NAMALWA (cell line): ENCODE measurements at regions not wholly inside any gene's neighbourhood (a gene's known extent, or its start where the extent isn't known, plus 50 kb on each side); places are given as distances from the start of the nearest gene placed in this dataset.
A peak's percentile ranks its signal among the peaks of the same experiment; 100 is the strongest.

Experiments
- DNase-seq: peaks from one replicate; pipeline ENCODE4 v3.0.0-alpha.2; 2015; ENCODE audit warnings: low spot score

DNA sequence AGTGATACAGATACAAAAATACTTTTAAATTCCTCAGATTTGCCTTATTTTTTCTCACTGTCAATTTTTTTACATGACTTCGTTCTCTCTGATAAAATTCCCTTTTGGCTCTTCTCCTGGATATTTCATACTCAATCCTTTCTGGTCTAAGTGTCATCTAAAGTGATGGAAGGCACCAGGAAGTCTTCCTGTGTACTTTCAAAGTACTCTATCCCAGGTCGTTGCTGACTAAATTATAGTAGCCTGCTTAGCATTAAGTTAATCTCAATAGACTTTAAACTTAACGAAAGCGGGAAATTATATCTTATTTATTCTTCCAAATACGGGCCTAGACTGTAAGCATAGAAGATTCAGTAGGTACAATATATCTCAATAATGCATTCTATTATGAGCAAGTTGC is 67.8 kb downstream of the CASP12 start:
- no peak for DNase-seq

DNA sequence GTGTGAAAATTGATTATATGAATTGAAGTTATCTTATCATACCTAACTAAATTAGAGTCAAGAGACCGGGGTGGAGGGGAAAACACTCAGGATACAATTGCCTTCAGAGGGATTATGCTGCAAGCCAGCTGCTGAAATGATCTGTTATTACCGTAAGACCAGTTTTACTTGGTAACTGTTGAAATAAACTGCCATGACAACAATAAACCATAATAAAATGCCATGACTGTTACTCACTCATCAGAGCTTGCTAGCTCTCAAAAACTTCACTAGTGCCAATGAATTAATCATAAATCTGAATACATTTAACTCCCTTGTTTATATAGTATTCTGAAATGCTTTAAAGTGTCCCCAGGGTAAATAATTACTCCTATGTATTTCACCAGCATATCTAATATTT is 68.2 kb downstream of the CASP12 start:
- DNase-seq, result no peak

DNA sequence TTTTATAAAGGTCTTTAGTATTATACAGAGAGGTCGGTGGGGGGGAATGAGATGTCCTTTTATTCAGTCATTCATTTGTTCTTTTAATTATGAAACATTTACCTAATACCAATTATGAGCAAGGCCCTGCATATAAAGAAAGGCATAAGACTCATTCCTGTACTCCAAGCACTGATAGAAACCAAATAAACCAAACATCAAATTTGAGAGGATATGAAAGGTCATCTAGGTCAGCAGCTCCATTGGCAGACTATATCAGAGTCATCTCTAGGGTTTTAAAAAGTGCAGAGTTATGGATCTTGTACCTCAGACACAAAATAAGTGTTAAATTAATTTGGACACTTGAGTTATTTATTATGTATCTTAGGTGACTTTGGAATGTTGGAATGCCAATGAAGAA is 71.5 kb downstream of the CASP12 start:
- no peak for DNase-seq

DNA sequence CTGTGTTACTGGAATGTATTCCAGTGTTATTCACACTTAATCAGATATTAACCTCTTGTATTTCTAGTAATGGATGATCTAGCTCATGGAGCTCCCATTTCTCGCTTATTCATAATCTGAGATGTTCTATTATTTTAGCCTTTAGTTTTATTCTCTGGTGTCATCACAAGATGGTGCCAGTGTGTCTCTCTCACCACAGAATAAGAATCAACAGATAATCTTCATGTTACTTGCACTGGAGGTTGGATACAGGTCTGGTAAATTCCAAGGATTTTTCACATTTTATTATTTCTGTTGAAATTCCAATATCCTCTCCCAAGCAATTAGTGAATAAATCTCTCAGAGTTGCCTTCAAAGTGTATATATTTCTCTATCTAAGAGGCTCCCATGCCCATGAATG is 74.6 kb downstream of the CASP12 start:
- DNase-seq, result no peak

DNA sequence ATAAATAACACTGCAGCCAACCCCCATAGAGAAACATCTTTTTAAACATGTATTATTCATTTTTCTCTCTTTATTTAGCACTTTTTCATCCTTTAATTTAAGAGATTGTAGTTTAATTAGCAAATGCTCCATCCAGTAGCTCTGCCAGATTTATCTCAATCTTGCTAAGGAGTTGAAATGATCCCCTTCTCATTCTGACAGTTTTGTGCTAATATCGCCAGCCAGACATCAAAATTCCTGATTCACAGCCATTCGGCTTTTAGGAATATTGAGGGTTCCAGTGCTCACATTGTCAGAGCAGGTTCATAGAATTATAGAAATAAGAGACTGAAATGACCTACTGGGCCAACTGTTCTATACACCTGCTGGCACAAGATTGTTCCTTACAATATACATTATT is 77.8 kb downstream of the CASP12 start:
- DNase-seq, result no peak

DNA sequence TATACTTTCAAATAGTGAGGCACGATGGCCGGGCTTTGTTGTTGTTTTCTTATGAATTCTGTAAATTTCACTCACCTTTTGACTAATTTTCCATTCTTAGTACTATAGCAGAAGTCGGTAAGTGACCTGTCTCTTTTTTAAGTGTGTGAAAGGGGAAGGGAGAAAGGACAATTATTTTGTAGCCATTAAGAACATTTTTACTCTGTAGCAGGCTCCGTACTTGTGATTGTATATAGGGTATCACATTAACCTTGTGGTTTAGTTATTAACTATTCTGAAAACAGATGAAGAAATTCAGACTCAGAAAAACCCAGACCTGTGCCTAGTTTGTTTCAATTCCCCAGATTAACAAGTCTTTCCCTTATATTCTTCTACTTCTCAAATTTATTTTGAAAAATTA is 78.7 kb downstream of the CASP12 start:
- DNase-seq, result no peak

DNA sequence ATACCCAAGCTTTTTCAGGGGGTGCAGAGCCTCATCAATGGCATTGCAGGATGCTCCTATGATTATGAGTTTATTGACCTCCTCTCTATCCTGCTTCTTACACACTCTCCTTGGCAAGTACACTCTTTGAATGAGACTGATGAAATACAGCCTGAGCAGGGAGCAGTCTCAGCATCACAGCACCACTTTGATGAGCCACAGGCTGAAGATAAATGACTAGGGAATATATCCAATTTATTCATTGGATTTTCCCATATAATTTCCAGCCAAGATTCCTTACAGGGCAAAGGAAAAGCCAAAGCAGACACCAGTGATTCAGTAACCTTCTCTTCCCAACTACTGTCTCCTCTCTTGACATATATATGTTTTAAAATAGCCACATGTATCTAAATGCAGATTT is 79.2 kb downstream of the CASP12 start:
- no peak for DNase-seq

DNA sequence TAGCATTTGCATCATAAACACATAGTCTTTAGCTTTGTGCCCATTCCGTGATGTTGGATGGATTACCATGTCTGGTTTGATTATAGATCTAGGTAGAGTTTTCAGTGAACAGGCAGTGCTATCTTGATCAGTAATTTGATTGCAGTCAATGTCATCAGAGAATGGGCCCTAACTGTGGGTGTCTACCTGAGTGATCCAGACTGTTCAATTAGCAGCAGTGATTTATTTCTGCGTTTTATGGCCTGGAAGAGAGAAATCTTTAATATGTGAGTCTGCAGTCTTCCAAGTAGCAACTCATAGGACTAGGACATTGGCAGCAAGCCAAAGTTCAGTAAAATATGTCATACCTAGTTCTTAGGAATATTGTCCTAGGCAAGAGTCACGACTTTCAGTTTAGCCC is 80.3 kb downstream of the CASP12 start:
- DNase-seq, result no peak

DNA sequence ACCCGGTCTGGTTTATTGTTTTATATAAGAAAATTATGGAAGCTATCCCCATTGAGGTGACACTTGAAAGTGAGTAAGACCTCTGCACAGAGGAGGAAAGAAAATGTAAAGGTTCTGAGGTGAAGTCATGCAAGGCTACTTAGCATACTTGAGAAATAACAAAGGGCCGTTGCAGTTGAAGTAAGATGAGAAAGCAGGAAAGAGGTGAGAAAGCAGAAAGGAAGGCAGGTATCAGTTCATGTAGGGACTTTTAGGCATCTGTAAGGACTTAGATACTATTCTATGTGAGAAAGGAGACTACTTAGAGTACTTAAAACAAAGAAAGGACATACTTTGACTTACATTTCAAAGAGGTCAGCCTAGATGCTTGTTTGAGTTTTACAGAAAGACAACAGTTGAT is 84.7 kb downstream of the CASP12 start:
- no peak for DNase-seq

DNA sequence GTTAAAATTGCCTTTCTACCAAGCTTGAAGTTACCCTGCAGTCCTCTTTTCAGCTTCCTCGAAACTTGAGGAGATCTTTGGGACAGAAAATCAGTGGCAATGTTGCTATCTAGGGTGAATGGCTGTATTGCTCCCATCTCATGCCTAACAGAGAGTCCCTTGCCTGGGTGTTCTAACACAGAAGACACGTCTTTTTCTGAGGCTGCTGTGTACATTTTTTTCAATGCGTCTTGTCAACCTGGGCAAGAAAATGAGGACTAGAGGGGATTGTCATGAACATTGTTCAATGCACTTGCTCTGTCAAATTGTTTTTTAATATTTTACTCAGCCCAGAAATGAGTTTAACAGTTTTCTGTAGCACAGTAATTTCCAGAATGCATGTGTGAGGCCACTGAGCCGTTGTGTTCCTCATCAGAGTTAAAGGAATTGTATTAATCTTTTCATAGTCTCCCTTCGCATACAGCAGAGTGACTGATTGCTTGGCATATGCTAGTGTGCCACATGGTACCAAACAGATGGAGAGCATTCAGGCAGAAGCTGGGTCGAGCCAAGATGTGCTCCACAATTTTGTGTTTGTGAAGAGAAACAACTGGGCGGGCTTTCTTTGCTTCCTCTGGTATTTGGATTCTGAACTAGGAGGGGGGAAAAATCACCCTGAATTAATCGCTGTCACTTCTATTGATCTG is 86.0 kb downstream of the CASP12 start:
- no peak for DNase-seq

DNA sequence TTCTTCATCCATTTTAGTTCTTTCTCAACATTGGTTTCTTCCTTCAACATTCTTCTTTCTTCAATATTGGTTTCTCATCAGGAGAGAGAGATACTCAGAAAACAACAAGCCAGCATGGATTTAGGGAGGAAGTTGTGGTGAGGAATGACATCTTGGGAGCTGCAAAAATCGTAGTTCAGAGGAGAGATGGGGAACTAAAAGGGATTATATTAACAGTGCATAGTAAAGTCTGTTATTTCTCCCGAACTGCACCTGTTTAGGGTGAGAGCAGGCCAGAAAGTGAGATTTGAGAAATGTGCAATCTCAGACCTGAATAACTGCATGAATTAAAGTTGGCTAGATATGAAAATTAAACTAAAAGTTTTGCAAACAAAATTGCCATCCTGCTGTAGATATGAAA is 94.5 kb downstream of the CASP12 start:
- DNase-seq, result no peak

DNA sequence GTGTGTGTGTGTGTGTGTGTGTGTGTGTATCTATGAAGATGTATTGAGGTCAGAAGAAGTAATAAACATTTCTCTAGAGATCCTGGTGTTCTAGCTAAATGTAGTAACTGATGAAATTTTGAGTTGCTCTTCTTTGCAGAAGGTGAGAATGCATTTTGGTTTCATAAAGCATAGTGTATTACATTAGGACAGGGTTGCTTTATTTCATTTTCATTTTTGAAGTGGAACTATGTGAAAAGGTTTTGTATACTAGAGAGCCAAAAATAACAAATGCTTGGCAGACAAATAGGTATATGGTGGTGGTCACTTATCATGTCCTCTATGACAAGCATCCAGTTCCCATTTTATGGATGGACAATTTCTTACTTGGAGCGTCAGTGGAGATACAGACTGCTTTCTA is 99.0 kb downstream of the CASP12 start:
- peak; percentile 5 for DNase-seq

DNA sequence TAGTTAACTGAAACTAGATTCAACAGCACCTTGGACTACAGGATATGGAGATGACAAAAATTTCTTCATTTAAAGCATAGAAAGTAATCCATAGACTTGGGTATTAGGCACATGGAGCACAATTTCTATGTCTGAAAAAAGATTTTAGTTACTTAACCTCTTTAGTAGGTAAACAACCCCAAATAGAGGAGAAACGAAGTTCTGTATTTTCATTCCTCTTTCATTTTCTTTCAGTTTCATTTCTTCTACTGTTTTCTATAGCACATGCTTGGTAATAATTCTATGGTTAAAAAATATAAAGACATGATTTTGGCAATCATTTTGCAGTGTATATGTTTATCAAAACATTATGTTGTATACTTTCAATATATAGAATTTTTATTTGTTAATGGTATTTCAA is 99.5 kb downstream of the CASP12 start:
- DNase-seq, result peak; percentile 30

DNA sequence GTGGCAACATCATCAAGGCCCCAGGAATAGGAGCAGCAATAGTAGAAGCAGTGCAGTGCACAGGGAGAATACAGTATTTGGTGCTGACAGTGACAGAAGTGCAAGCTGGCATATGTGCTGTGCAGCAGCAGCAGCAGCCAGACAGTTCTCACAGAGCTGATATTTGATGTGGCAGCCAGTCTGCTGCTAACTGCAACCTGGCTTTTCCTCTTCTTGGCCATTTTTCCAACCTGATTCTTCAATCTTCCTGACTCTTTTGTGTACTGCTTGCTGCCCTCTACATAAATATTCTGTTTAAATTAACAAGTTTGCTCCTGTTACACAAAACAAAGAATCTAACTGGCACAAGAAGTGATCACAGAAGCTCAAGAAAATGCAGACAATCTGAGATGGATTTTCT is 102.0 kb downstream of the CASP12 start:
- no peak for DNase-seq

DNA sequence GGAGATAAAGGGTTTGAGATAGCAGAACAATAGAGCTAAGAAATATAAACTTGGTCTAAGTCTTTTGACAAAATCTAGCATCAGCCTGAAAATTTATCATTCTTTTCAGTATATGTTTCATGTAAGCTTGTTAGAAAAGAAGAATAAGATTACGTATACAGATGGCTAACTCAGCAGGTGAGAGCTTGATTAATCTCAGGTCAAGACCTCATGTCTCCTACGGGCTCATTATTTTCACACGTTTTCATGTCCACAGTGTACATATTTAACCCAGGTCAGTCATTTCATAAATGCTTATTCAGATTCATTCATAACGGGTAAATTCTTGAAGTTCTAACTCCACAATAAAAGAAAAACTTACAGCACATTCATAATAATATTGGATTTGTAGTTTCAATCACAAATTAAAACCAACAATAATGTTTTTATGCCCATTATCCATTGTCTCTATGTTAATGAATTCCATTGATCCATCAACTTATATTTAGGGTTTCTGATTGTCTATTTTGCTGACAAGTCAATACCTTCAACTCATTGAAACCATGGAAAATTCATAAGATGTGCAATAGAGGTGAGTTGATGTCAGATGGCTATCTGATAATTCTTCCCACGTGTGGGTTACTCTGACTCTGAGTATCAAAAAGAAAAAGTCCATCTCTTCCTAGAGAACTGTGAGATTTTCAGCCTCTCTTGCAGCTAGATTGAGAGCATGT is 102.6 kb downstream of the CASP12 start:
- no peak for DNase-seq

DNA sequence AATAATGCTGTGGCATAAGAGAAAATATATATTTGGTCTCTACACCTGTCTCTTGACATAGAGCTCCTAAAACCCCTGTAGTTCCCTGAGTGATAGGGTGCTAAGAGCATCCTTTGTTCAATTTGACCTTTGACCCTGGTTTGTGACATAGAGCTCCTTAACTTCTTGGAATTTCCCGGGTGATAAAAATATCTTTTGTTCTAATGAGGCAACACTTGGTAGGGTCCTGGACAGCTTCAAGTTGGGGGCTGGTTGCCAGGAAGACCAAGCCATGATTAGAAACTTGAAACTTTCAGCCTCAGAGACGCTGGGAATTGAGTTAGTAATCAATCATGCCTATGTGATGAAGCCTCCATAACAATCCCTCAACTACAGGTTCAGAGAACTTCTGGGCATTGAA is 105.4 kb downstream of the CASP12 start:
- DNase-seq, result no peak

DNA sequence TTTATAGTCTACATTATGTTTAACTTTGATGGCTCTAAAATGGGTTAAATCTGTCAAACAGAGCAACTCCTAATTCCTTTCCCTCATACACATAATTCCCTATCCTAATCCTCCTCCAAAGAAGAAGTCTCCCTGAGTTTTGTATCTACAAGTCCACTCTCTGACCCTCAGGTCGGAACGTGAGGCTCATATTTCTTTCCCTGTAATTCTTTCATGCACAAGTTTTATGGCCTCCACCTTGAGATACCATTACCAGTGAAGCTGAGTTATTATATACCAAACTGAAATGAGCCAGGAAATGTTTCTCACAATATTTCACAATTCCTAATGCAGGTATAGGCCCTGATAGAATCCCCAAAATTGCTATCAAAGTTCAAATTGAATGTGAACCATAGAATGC is 106.4 kb downstream of the CASP12 start:
- no peak for DNase-seq

DNA sequence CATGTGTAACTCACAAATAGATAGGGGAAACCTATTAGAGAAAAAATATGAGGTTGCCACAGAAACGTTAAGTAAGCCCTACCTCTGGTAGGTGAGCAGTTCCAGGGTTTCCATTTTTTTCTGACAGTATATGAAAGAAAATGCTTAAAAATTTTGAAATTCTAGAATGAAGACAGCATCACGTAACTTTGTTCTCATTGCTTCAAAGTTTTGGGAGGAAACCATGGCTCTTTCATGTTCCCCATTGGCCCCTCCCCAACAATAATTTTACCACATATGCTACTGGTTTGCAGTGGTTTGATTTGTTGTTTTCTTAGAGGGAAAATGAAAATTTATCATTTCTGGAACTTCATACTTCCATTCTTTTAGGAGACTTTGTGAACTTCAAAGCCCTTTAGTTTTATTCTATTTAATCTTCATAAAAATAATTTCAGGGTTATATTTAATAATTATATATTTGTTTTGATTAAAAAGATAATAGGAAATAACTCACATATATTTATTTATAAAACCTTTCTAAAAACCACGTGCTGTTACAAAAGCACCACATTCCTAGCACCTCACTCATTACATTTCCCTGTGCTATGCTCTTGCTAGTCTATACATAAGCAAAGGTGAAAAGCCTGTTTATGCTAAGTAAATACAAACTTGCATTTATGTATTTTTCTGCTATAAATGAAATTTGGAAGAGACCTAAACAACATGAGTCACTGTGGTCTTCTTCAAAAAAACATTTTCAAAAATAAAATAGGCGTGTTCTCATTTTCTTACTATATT is 113.4 kb downstream of the CASP12 start:
- DNase-seq, result no peak

DNA sequence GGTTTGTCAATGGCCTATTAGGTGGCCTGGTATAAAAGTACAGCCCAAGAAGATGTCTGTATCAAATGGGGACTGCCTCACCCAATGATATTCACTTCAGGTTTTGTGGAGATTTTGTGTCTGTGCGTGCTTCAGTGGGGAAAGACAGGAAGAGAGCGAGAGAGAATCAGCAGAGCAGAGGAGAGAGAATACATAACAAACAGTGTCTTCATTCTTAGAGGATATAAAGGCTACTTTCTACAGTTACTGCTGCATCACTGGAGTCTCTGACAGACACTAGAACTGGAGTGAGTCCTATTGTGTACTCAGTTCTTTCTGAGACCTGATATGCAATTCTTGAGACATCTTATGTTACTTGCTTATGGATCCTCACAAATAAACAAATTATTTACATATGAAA is 115.0 kb downstream of the CASP12 start:
- no peak for DNase-seq

DNA sequence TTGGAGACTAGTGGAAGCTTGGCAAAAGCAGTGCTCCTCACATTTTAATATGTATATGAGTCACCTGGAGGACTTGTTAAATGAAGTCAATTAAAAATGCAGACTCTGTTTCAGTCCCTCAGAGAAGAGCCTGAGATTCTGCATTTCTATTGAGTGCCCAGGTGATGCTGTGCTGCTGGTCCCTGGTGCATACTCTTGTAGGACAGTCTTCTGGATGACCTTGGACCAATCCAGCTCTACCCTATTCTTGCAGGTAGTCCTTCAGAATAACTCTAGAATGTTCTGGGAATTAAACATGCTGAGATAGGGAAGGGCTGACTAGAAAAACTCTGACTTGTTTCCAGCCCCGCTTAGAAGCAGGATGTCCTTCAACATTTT is 115.9 kb downstream of the CASP12 start:
- DNase-seq, result no peak

DNA sequence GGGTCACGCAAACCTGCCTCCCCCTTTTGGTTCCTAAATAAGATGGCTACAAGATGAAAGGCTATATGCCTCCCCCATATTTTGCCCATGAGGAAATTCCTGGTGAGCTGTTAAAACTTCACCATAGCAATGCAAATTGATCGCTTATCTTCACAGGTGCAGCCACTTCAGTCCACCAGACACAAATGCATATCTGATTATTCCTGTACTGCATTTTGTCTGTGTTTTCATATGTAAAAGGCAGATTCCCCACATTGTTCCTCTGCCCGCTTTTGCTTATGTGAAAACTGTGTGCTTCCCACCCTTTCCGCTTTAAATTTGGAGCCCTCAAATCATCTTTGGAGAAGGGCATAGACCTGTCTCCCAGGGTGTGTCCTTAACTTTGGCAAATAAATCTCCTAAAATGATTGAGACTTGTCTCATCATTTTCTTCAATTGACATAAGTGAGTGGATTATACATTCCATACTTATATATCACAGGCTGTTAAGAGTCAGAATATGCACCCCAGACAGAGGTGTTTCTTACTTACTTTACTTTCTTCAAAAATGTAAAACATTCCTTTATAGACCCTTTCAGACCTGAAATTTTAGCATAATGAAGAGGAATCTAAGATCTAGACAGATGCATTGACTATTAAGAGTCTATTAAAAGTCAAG is 116.4 kb downstream of the CASP12 start:
- no peak for DNase-seq

DNA sequence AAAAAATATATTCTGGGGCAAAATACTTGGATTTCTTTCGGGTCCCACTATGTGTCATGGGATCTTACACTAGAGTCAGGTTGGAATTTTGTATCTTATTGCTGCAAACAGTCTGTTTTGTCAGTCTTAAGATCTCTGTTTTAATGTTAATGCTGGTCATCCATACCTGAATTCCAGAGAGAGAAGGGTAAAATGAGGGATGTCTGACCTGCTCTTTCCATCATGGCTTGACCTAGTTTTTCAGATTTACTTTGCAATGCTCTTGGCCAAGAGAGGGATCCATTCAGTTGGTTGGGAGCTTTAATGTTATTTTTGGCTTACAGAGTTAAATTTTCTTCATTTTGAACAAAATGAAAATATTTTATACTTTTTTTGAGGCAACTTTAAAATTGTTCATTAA is 117.2 kb downstream of the CASP12 start:
- no peak for DNase-seq
